Stomach smooth muscle (tissue), 2 donors: ENCODE measurements at regions not wholly inside any gene's neighbourhood (a gene's known extent, or its start where the extent isn't known, plus 50 kb on each side); places are given as distances from the start of the nearest gene placed in this dataset.

ENCODE experiments used
- H3K27ac ChIP-seq: one replicate; pipeline ENCODE4 v1.7.0; 2013; ENCODE audit warnings: mild to moderate bottlenecking, low read length, inconsistent platforms
- H3K27me3 ChIP-seq, 2 donors: one replicate each; pipeline ENCODE4 v1.7.0; 2013; ENCODE audit warnings: low read length in 2 of 2; ENCODE audit not compliant: insufficient read depth in 2 of 2, control insufficient read depth in 1 of 2
- H3K36me3 ChIP-seq, 2 donors: one replicate each; pipeline ENCODE4 v1.7.0; 2013; ENCODE audit warnings: low read length in 2 of 2; ENCODE audit not compliant: control insufficient read depth in 2 of 2, insufficient read depth in 2 of 2
- H3K4me1 ChIP-seq: one replicate; pipeline ENCODE4 v1.7.0; 2013; ENCODE audit warnings: low read length; ENCODE audit not compliant: control insufficient read depth, insufficient read depth
- H3K4me3 ChIP-seq, 2 donors: one replicate each; pipeline ENCODE4 v1.7.0; 2013; ENCODE audit warnings: low read length in 2 of 2
- H3K9ac ChIP-seq, 2 donors: one replicate each; pipeline ENCODE4 v1.7.0; 2013; ENCODE audit warnings: low read length in 2 of 2, mild to moderate bottlenecking in 1 of 2
- H3K9me3 ChIP-seq, 2 donors: one replicate each; pipeline ENCODE4 v1.7.0; 2013; ENCODE audit warnings: low read length in 2 of 2; ENCODE audit not compliant: control insufficient read depth in 2 of 2
- donor health status: healthy.
- donor health status: Pancreatic carcinoma.

GRCh38 chr3:33991673-33992072, 193.2 kb downstream of the PDCD6IP start:
- Histone ChIP-seq H3K9me3 (no peaks in the 10 kb centered on the region), H3K9ac (no peak overlapping the region), H3K27me3 (no peaks in the 10 kb centered on the region), H3K27ac (no peak overlapping the region), H3K4me1 (no peaks in the 10 kb centered on the region), H3K36me3 (no peaks in the 10 kb centered on the region), H3K4me3 (no peak overlapping the region)

- H3K9ac ChIP-seq: no peak overlapping the region
- H3K9me3 ChIP-seq: no peaks in the 10 kb centered on the region
- H3K36me3 ChIP-seq: no peaks in the 10 kb centered on the region
- H3K4me3 ChIP-seq: no peak overlapping the region
- no peak overlapping the region for H3K27ac ChIP-seq
- H3K27me3 ChIP-seq: no peaks in the 10 kb centered on the region
- H3K4me1 ChIP-seq: no peaks in the 10 kb centered on the region
Measured at GRCh38 chr3:33993631-33994030, 195.2 kb downstream of the PDCD6IP start.

GRCh38 chr3:33994568-33994967, 196.1 kb downstream of the PDCD6IP start:
- H3K4me3 ChIP-seq: no peak overlapping the region
- H3K9me3 ChIP-seq: no peaks in the 10 kb centered on the region
- no peaks in the 10 kb centered on the region for H3K27me3 ChIP-seq
- no peaks in the 10 kb centered on the region for H3K36me3 ChIP-seq
- no peaks in the 10 kb centered on the region for H3K4me1 ChIP-seq
- no peak overlapping the region for H3K9ac ChIP-seq
- no peak overlapping the region for H3K27ac ChIP-seq

GRCh38 chr3:34000301-34000700, 201.9 kb downstream of the PDCD6IP start:
- H3K9ac ChIP-seq: no peak overlapping the region
- H3K27ac ChIP-seq: no peak overlapping the region
- no peak overlapping the region for H3K4me3 ChIP-seq
- H3K27me3 ChIP-seq: no peaks in the 10 kb centered on the region
- no peaks in the 10 kb centered on the region for H3K4me1 ChIP-seq
- no peaks in the 10 kb centered on the region for H3K36me3 ChIP-seq
- H3K9me3 ChIP-seq: no peaks in the 10 kb centered on the region

- Histone ChIP-seq H3K4me1 (no peaks in the 10 kb centered on the region), H3K27ac (no peak overlapping the region)
Measured at GRCh38 chr3:34001022-34001421, 202.6 kb downstream of the PDCD6IP start.

GRCh38 chr3:34001990-34002389, 203.6 kb downstream of the PDCD6IP start:
- Histone ChIP-seq H3K27ac (no peak overlapping the region), H3K4me1 (no peaks in the 10 kb centered on the region), H3K36me3 (no peaks in the 10 kb centered on the region)

More at GRCh38 chr3:34001022-34001421, 202.6 kb downstream of the PDCD6IP start:
- H3K27me3 ChIP-seq: no peaks in the 10 kb centered on the region
- H3K9me3 ChIP-seq: no peaks in the 10 kb centered on the region
- H3K9ac ChIP-seq: no peak overlapping the region
- no peaks in the 10 kb centered on the region for H3K36me3 ChIP-seq
- H3K4me3 ChIP-seq: no peak overlapping the region

GRCh38 chr3:34002569-34003100, 204.2 kb downstream of the PDCD6IP start:
- Histone ChIP-seq H3K27me3 (no peaks in the 10 kb centered on the region), H3K9ac (no peak overlapping the region), H3K4me3 (no peak overlapping the region), H3K27ac (no peak overlapping the region), H3K36me3 (no peaks in the 10 kb centered on the region), H3K9me3 (no peaks in the 10 kb centered on the region), H3K4me1 (no peaks in the 10 kb centered on the region)

More at GRCh38 chr3:34001990-34002389, 203.6 kb downstream of the PDCD6IP start:
- Histone ChIP-seq H3K4me3 (no peak overlapping the region), H3K9ac (no peak overlapping the region), H3K27me3 (no peaks in the 10 kb centered on the region), H3K9me3 (no peaks in the 10 kb centered on the region)

- H3K27me3 ChIP-seq: no peaks in the 10 kb centered on the region
- H3K4me3 ChIP-seq: no peak overlapping the region
- no peak overlapping the region for H3K27ac ChIP-seq
- H3K9ac ChIP-seq: no peak overlapping the region
- H3K36me3 ChIP-seq: no peaks in the 10 kb centered on the region
- H3K4me1 ChIP-seq: no peaks in the 10 kb centered on the region
- no peaks in the 10 kb centered on the region for H3K9me3 ChIP-seq
Measured at GRCh38 chr3:34005886-34006285, 207.5 kb downstream of the PDCD6IP start.

GRCh38 chr3:34008191-34008590, 209.8 kb downstream of the PDCD6IP start:
- no peak overlapping the region for H3K27ac ChIP-seq
- no peak overlapping the region for H3K4me3 ChIP-seq

GRCh38 chr3:34008836-34009809, 210.7 kb downstream of the PDCD6IP start:
- Histone ChIP-seq H3K4me3 (no peak overlapping the region), H3K27me3 (no peaks in the 10 kb centered on the region), H3K27ac (no peak overlapping the region), H3K4me1 (no peaks in the 10 kb centered on the region), H3K9ac (no peak overlapping the region), H3K36me3 (no peaks in the 10 kb centered on the region), H3K9me3 (no peaks in the 10 kb centered on the region)

More at GRCh38 chr3:34008191-34008590, 209.8 kb downstream of the PDCD6IP start:
- H3K4me1 ChIP-seq: no peaks in the 10 kb centered on the region
- no peaks in the 10 kb centered on the region for H3K27me3 ChIP-seq
- no peaks in the 10 kb centered on the region for H3K9me3 ChIP-seq
- no peaks in the 10 kb centered on the region for H3K36me3 ChIP-seq
- no peak overlapping the region for H3K9ac ChIP-seq
